ENCODE measurements at regions not wholly inside any gene's neighbourhood (a gene's known extent, or its start where the extent isn't known, plus 50 kb on each side); places are given as distances from the start of the nearest gene placed in this dataset.

- H3K9me3 ChIP-seq (ENCODE audit: insufficient read depth in 2 of 2, low read depth in 1 of 2, low read length in 1 of 2) = 0 out of 4 replicates have a peak, but pooled peaks cover 0 to 4% of the 10 kb centered on the region in 2 experiments
- no peak overlapping the region for H2BK15ac ChIP-seq (ENCODE audit: low read length)
- H3K4me2 ChIP-seq (ENCODE audit: insufficient read depth in 1 of 2, low read depth in 2 of 2, low read length in 2 of 2) = no peak overlapping the region
- no peak overlapping the region for H3K14ac ChIP-seq (ENCODE audit: insufficient read length)
- H4K5ac ChIP-seq (ENCODE audit: insufficient read length, low read depth, low read length) = no peak overlapping the region
- CTCF ChIA-PET (ENCODE audit: partially characterized antibody) = interaction anchor here (0.6 to 2.3 kb wide), 7 partner anchors 10 to 203 kb away, joined by 3 to 9 read pairs (median 5); no protein-coding TSS in a partner anchor
- no peak overlapping the region for H2AFZ ChIP-seq (ENCODE audit: low read length)
- no peak overlapping the region for H2BK20ac ChIP-seq (ENCODE audit: low read length)
- no peak overlapping the region for H2BK5ac ChIP-seq (ENCODE audit: low read depth, low read length)
- no peaks in the 10 kb centered on the region for H3K79me2 ChIP-seq (ENCODE audit: control insufficient read depth in 1 of 2, insufficient read depth in 2 of 2, low read length in 2 of 2)
- H3K56ac ChIP-seq (replicated peaks; ENCODE audit: insufficient read length, low read depth, low read length) = no peak overlapping the region
- no peak overlapping the region for H3K9ac ChIP-seq (replicated peaks in 1 of 4; ENCODE audit: extremely low read depth in 1 of 4, low read depth in 3 of 4, low read length in 3 of 4)
- 93% methylated on average over 1 of the region's 1 CpG; no CpG with 5 or more reads in 1 of the 2 experiments for WGBS, 2 experiments (ENCODE audit: extremely low coverage in 1 of 2, insufficient coverage in 1 of 2, insufficient read length in 1 of 2, insufficient replicate concordance in 2 of 2, low coverage in 1 of 2, low lambda C conversion rate in 2 of 2, missing lambda C conversion rate in 1 of 2)
- no peaks in the 10 kb centered on the region for H4K20me1 ChIP-seq (replicated peaks in 1 of 2; ENCODE audit: control insufficient read depth in 1 of 2, insufficient read depth in 2 of 2, low read length in 2 of 2)
- FAIRE-seq (no peak), DNase-seq (ENCODE audit: low read depth in 1 of 2, low spot score in 2 of 2) (no peak)
- H3K4me3 ChIP-seq (ENCODE audit: extremely low read depth in 1 of 4, insufficient read depth in 2 of 4, low read depth in 3 of 4, low read length in 4 of 4) = no peak overlapping the region
- POLR2A ChIA-PET (ENCODE audit: partially characterized antibody) = no interaction called here
- H2AK5ac ChIP-seq (ENCODE audit: low read depth, low read length) = no peak overlapping the region
- no peak overlapping the region for H3K23ac ChIP-seq (ENCODE audit: insufficient read length)
- no peak overlapping the region for H4K91ac ChIP-seq (replicated peaks; ENCODE audit: insufficient read length, low read length)
- no peak overlapping the region for H2BK12ac ChIP-seq (ENCODE audit: low read depth, low read length)
- H3K79me1 ChIP-seq (ENCODE audit: low read depth, low read length) = no peaks in the 10 kb centered on the region
- no peak overlapping the region for H2BK120ac ChIP-seq (replicated peaks; ENCODE audit: low read depth, low read length)
- no peaks in the 10 kb centered on the region for H3K23me2 ChIP-seq (ENCODE audit: low read depth, low read length)
- no peak overlapping the region for H4K8ac ChIP-seq (ENCODE audit: extremely low read depth, insufficient read depth, low read length)
- no peaks in the 10 kb centered on the region for H3K27me3 ChIP-seq (replicated peaks in 1 of 4; ENCODE audit: control insufficient read depth in 3 of 4, extremely low read depth in 1 of 4, insufficient read depth in 3 of 4, low read length in 3 of 4)
- H3K18ac ChIP-seq (ENCODE audit: extremely low read depth, low read length) = no peak overlapping the region
- no peaks in the 10 kb centered on the region for H3K4me1 ChIP-seq (replicated peaks in 1 of 4; ENCODE audit: control insufficient read depth in 3 of 4, insufficient read depth in 4 of 4, low read length in 3 of 4)
- no peaks in the 10 kb centered on the region for H3K36me3 ChIP-seq (ENCODE audit: control insufficient read depth in 2 of 4, insufficient read depth in 4 of 4, low read length in 3 of 4)
- H3K4ac ChIP-seq (replicated peaks; ENCODE audit: insufficient read length, low read depth, low read length) = no peak overlapping the region
- H3K27ac ChIP-seq (ENCODE audit: low read depth, low read length) = no peak overlapping the region
- no peak for TF ChIP-seq CHD7 (IDR thresholded peaks at IDR 0.05; ENCODE audit: insufficient replicate concordance, low read length)
These were observed 248.6 kb downstream of the GPAM start for GRCh38 chr10:111934931-111935330.

All from H1 (cell line).